CD14-positive monocyte (primary cell): ENCODE measurements at regions not wholly inside any gene's neighbourhood (a gene's known extent, or its start where the extent isn't known, plus 50 kb on each side); places are given as distances from the start of the nearest gene placed in this dataset.

Source experiments
- DNase-seq, 3 donors: peaks; one replicate each; pipeline ENCODE4 v3.0.0-alpha.2; 2011 to 2022
- H2AFZ ChIP-seq: 2 replicates; pipeline ENCODE4 v1.6.0; 2012; ENCODE audit warnings: mild to moderate bottlenecking, low read depth, low read length, inconsistent platforms; ENCODE audit not compliant: insufficient read depth, poor library complexity, severe bottlenecking
- H3K27ac ChIP-seq, 2 donors: 1 replicate in 1 of 2; 2 replicates in 1 of 2; pipeline ENCODE4 v1.5.1; 2012 to 2013; ENCODE audit warnings: low read length in 2 of 2, control low read depth in 1 of 2, inconsistent platforms in 1 of 2, low read depth in 1 of 2, mild to moderate bottlenecking in 1 of 2
- H3K27me3 ChIP-seq, 2 donors: one replicate each; pipeline versions ENCODE4 v1.6.0 to v1.6.1; 2011 to 2013; ENCODE audit warnings: low read length in 2 of 2; ENCODE audit not compliant: control insufficient read depth in 2 of 2, insufficient read depth in 2 of 2
- H3K36me3 ChIP-seq, 2 donors: replicated peaks in 1 of 2; 1 replicate in 1 of 2; 2 replicates in 1 of 2; pipeline versions ENCODE4 v1.5.1 to v1.6.1; 2012 to 2013; ENCODE audit warnings: low read length in 2 of 2, control low read depth in 1 of 2, inconsistent platforms in 1 of 2, mild to moderate bottlenecking in 1 of 2; ENCODE audit not compliant: insufficient read depth in 2 of 2, control insufficient read depth in 1 of 2
- H3K4me1 ChIP-seq, 2 donors: 1 replicate in 1 of 2; 2 replicates in 1 of 2; pipeline versions ENCODE4 v1.5.1 to v1.6.1; 2012 to 2013; ENCODE audit warnings: low read length in 2 of 2, control low read depth in 1 of 2, inconsistent platforms in 1 of 2, mild to moderate bottlenecking in 1 of 2, moderate library complexity in 1 of 2; ENCODE audit not compliant: insufficient read depth in 2 of 2, control insufficient read depth in 1 of 2
- H3K4me2 ChIP-seq: replicated peaks from 2 replicates; pipeline ENCODE3; 2012; ENCODE audit warnings: low read length, moderate library complexity, mild to moderate bottlenecking; ENCODE audit not compliant: poor library complexity, severe bottlenecking; ENCODE audit errors: extremely low read depth
- H3K4me3 ChIP-seq, 3 experiments: fragments of 200-600 bp in 1 of 3; sonication (generic) in 1 of 3; replicated peaks in 1 of 3; 1 replicate in 2 of 3; 2 replicates in 1 of 3; pipeline ENCODE4 v1.5.1; 2011 to 2013; ENCODE audit warnings: low read length in 3 of 3, mild to moderate bottlenecking in 3 of 3, control low read depth in 2 of 3, low read depth in 2 of 3, inconsistent platforms in 1 of 3, moderate library complexity in 1 of 3
- H3K79me2 ChIP-seq: 2 replicates; pipeline ENCODE4 v1.6.0; 2012; ENCODE audit warnings: mild to moderate bottlenecking, control low read depth, inconsistent platforms, low read length, moderate library complexity; ENCODE audit not compliant: insufficient read depth
- H3K9ac ChIP-seq: 2 replicates; pipeline ENCODE4 v1.6.0; 2017; ENCODE audit warnings: low read length, mild to moderate bottlenecking; ENCODE audit not compliant: insufficient read depth, poor library complexity, severe bottlenecking
- H3K9me3 ChIP-seq, 2 donors: replicated peaks in 1 of 2; 1 replicate in 1 of 2; 2 replicates in 1 of 2; pipeline versions ENCODE4 v1.5.1 to v1.6.1; 2012 to 2013; ENCODE audit warnings: low read length in 2 of 2, control low read depth in 1 of 2; ENCODE audit not compliant: control insufficient read depth in 1 of 2, insufficient read depth in 1 of 2
- H4K20me1 ChIP-seq: 2 replicates; pipeline ENCODE4 v1.6.0; 2012; ENCODE audit warnings: mild to moderate bottlenecking, low read length, control low read depth, moderate library complexity; ENCODE audit not compliant: insufficient read depth
- H3K27ac Mint-ChIP-seq, 7 donors: one replicate each; pipeline ENCODE4 v1.8.0; 2020; ENCODE audit warnings: mild to moderate bottlenecking in 7 of 7, mixed read lengths in 7 of 7, moderate library complexity in 6 of 7, inconsistent platforms in 2 of 7
- H3K27me3 Mint-ChIP-seq, 3 donors: one replicate each; pipeline ENCODE4 v1.8.0; 2021 to 2022; ENCODE audit warnings: low read depth in 3 of 3, mild to moderate bottlenecking in 3 of 3, mixed read lengths in 3 of 3, moderate library complexity in 3 of 3, inconsistent platforms in 1 of 3
- H3K36me3 Mint-ChIP-seq, 2 donors: one replicate each; pipeline ENCODE4 v1.8.0; 2020; ENCODE audit warnings: mixed read lengths in 2 of 2, inconsistent platforms in 1 of 2, mild to moderate bottlenecking in 1 of 2
- H3K4me1 Mint-ChIP-seq: one replicate; pipeline ENCODE4 v1.8.0; 2020; ENCODE audit warnings: mild to moderate bottlenecking, mixed read lengths
- H3K4me3 Mint-ChIP-seq, 2 donors: one replicate each; pipeline ENCODE4 v1.8.0; 2020; ENCODE audit warnings: mild to moderate bottlenecking in 2 of 2, mixed read lengths in 2 of 2, moderate library complexity in 1 of 2
- H3K9me3 Mint-ChIP-seq, 7 donors: one replicate each; pipeline ENCODE4 v1.8.0; 2020 to 2022; ENCODE audit warnings: mixed read lengths in 7 of 7, mild to moderate bottlenecking in 6 of 7, moderate library complexity in 6 of 7, inconsistent platforms in 2 of 7
- WGBS: methylation state at CpG from one replicate; pipeline ENCODE4 v1.1.5; 2013; ENCODE audit warnings: missing lambda C conversion rate; ENCODE audit not compliant: insufficient coverage; 5-methylcytosine and 5-hydroxymethylcytosine counted together
- intact Hi-C, 2 donors: fragments of 100-400 bp; cut with micrococcal nuclease; formaldehyde crosslinking; loops; one replicate each; pipeline versions ENCODE4 v1.15.0 to v1.15.1; 2023
- TF ChIP-seq, protein P1 (sequence below): fragments of 200-600 bp; IDR thresholded peaks from one replicate; pipeline ENCODE4 v1.8.0; 2022; ENCODE audit warnings: antibody characterized with exemption, mild to moderate bottlenecking

DNA sequence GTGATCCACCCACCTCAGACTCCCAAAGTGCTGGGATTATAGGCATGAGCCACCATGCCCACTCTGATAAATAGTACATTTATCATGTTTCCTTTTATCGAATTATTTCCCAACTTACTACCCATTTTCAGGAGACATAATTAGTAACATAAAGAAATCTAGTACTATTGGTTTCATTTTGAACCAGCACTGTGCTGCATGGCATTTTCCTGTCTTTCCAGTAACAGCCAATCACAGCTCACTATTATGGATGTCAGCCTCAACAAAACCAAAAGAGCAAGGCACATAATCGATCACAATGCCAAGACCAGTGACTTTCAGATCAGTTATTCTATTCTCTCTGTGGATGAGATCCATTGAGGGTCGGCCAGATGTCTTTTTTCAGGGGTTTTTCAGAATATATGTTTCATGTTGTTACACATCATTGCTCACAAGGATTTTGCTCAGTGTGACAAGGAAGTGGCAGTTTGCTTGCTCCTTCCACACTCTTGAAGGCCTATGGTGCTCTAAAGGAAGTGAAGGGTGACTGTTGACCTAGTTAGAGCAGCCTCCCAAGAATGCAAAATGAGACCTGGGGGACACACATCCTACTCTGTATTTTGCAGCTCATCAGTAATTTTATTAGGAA is 233.4 kb downstream of the KCNRG start:
- Histone ChIP-seq H3K36me3 (no peaks in the 10 kb centered on the region), H3K27me3 (no peaks in the 10 kb centered on the region), H3K9me3 (no peaks in the 10 kb centered on the region), H4K20me1 (no peaks in the 10 kb centered on the region), H3K4me3 (no peak overlapping the region), H2AFZ (no peak overlapping the region), H3K27ac (no peak overlapping the region), H3K79me2 (no peaks in the 10 kb centered on the region), H3K9ac (no peak overlapping the region), H3K4me2 (no peak overlapping the region), H3K4me1 (peaks cover 29 to 38% of the 10 kb centered on the region in 2 donors)
- intact Hi-C loops = loop anchor here in 1 of 2 donors (5.0 kb wide), 1 partner anchor 44 kb away; no protein-coding TSS in a partner anchor
- DNase-seq = peak in 1 of 3 donors; percentile 30
- H3K4me1 Mint-ChIP-seq = peaks cover 45% of the 10 kb centered on the region
- peaks cover 0 to 6% (median 0%) of the 10 kb centered on the region in 7 donors for H3K9me3 Mint-ChIP-seq
- H3K27me3 Mint-ChIP-seq = peaks cover 0 to 2% (median 2%) of the 10 kb centered on the region in 3 donors
- peaks cover 0 to 5% of the 10 kb centered on the region in 2 donors for H3K36me3 Mint-ChIP-seq
- TF ChIP-seq, protein P1, sequence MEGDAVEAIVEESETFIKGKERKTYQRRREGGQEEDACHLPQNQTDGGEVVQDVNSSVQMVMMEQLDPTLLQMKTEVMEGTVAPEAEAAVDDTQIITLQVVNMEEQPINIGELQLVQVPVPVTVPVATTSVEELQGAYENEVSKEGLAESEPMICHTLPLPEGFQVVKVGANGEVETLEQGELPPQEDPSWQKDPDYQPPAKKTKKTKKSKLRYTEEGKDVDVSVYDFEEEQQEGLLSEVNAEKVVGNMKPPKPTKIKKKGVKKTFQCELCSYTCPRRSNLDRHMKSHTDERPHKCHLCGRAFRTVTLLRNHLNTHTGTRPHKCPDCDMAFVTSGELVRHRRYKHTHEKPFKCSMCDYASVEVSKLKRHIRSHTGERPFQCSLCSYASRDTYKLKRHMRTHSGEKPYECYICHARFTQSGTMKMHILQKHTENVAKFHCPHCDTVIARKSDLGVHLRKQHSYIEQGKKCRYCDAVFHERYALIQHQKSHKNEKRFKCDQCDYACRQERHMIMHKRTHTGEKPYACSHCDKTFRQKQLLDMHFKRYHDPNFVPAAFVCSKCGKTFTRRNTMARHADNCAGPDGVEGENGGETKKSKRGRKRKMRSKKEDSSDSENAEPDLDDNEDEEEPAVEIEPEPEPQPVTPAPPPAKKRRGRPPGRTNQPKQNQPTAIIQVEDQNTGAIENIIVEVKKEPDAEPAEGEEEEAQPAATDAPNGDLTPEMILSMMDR = no peak
- peak overlapping the region in 3 of 7 donors; percentile 11 to 53 (median 26) for H3K27ac Mint-ChIP-seq
- no CpG with 5 or more reads among the region's 3 CpGs for WGBS
- no peak overlapping the region for H3K4me3 Mint-ChIP-seq

DNA sequence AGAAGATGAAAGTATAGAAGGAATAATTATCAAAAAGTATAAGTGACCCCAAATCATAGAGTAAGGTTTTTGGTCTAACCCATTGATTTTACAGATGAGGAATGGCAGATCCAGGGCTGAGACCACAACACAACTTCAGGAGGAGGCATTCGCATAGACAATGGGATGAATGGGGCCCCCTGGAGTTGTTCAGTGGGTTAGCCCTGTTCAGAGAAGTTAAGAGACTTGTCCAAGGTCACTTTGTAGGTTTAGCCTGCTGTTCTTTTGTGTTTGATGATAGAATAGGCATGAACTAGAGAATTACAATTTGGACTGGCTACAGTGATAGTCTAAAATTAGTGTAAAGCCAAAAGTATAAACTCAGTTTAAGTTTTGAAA is 233.9 kb downstream of the KCNRG start:
- Mint-ChIP-seq H3K4me3 (no peak overlapping the region), H3K27ac (peak overlapping the region in 4 of 7 donors; percentile 8 to 53 (median 18)), H3K9me3 (peaks cover 0 to 6% (median 0%) of the 10 kb centered on the region in 7 donors), H3K4me1 (peaks cover 45% of the 10 kb centered on the region), H3K36me3 (peaks cover 0 to 5% of the 10 kb centered on the region in 2 donors), H3K27me3 (peaks cover 0 to 2% (median 2%) of the 10 kb centered on the region in 3 donors)
- WGBS = no CpG with 5 or more reads among the region's 1 CpG
- H3K4me1 ChIP-seq = peaks cover 29 to 38% of the 10 kb centered on the region in 2 donors
- intact Hi-C loops = loop anchor here in 1 of 2 donors (5.0 kb wide), 1 partner anchor 43 kb away; no protein-coding TSS in a partner anchor
- no peak overlapping the region for H2AFZ ChIP-seq
- no peak overlapping the region for H3K4me3 ChIP-seq
- H3K79me2 ChIP-seq = no peaks in the 10 kb centered on the region
- H3K9me3 ChIP-seq = no peaks in the 10 kb centered on the region
- no peak overlapping the region for H3K9ac ChIP-seq
- no peak overlapping the region for H3K4me2 ChIP-seq
- no peaks in the 10 kb centered on the region for H3K36me3 ChIP-seq
- no peak overlapping the region for H3K27ac ChIP-seq
- no peak for DNase-seq
- TF ChIP-seq, protein P1 = no peak
- no peaks in the 10 kb centered on the region for H3K27me3 ChIP-seq
- H4K20me1 ChIP-seq = no peaks in the 10 kb centered on the region
